Transverse colon (tissue), 3 donors: ENCODE measurements at regions not wholly inside any gene's neighbourhood (a gene's known extent, or its start where the extent isn't known, plus 50 kb on each side); places are given as distances from the start of the nearest gene placed in this dataset.

Source experiments
- POLR2A ChIP-seq: fragments of 450-650 bp; IDR thresholded peaks from one replicate; pipeline ENCODE4 v1.6.1; 2016; ENCODE audit warnings: antibody characterized with exemption, mild to moderate bottlenecking, moderate library complexity
- TF ChIP-seq, protein P1 (sequence below), 5 experiments: fragments of 200-600 bp in 3 of 5; fragments of 450-650 bp in 2 of 5; sonication (generic) in 3 of 5; IDR thresholded peaks; 1 replicate in 2 of 5; 2 replicates in 3 of 5; pipeline ENCODE4 v1.5.1; 2016 to 2017; ENCODE audit warnings: antibody characterized with exemption in 5 of 5, inconsistent platforms in 3 of 5, mild to moderate bottlenecking in 2 of 5, moderate library complexity in 1 of 5

- TF ChIP-seq, protein P1, sequence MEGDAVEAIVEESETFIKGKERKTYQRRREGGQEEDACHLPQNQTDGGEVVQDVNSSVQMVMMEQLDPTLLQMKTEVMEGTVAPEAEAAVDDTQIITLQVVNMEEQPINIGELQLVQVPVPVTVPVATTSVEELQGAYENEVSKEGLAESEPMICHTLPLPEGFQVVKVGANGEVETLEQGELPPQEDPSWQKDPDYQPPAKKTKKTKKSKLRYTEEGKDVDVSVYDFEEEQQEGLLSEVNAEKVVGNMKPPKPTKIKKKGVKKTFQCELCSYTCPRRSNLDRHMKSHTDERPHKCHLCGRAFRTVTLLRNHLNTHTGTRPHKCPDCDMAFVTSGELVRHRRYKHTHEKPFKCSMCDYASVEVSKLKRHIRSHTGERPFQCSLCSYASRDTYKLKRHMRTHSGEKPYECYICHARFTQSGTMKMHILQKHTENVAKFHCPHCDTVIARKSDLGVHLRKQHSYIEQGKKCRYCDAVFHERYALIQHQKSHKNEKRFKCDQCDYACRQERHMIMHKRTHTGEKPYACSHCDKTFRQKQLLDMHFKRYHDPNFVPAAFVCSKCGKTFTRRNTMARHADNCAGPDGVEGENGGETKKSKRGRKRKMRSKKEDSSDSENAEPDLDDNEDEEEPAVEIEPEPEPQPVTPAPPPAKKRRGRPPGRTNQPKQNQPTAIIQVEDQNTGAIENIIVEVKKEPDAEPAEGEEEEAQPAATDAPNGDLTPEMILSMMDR (IDR thresholded peaks at IDR 0.05), result no peak
- TF ChIP-seq POLR2A, result no peak
Observed at GRCh38 chr19:30968841-30969399, 380.3 kb downstream of the TSHZ3 start.
